Myocyte (in vitro differentiated cells): ENCODE measurements at regions not wholly inside any gene's neighbourhood (a gene's known extent, or its start where the extent isn't known, plus 50 kb on each side); places are given as distances from the start of the nearest gene placed in this dataset.
"Not testable (repeated sequence)": the region's sequence is repeated elsewhere in the genome, so short reads cannot be mapped to it uniquely, and the experiment has no call there.

ENCODE experiments used
- DNase-seq: peaks from one replicate; pipeline ENCODE4 v3.0.0-alpha.2; 2012; ENCODE audit warnings: low read depth

DNA sequence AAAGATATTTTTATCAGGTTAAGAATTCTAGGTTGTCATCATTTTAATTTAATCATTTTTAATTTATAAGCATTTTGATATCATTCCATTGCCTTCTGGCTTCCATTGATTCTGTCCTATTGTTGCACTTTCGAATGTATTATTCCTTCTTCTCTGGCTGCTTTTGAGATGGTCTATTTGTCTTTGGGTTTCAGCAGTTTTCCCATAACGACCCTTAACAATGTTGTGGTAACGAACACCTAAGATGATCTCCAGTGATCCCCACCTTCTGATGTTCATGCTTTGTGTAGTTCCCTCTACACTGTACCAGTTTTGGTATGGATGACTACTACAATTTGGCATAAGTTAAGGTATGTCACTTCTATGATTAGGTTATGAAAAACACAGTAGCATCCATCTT lies 59.9 kb downstream of the MINAR1 start:
- DNase-seq: no peak

DNA sequence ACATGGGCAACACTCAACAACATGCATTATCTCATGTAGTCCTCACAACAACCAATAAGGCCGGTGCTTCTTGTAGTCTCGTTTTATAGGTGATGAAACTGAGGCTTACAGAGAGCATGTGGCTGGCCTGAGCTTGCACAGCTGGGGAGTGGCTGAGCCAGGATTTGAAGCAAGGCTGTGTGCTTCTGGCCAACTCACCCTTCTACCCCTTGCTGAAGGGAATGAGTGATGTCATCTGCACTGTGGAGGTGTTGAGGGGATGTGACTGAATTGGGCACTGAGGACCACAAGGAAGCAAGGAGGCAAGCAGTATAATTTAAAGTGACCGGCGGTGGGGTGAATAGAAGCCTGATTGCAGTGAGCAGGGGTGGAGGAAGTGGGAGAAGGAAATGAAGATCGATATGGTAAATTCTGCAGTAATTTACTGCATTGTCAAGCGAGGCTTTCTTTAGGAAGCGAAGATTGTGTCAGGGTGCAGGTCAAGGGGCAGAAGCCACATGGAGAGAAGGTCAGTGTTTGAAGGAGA lies 62.3 kb downstream of the MINAR1 start:
- no peak for DNase-seq

DNA sequence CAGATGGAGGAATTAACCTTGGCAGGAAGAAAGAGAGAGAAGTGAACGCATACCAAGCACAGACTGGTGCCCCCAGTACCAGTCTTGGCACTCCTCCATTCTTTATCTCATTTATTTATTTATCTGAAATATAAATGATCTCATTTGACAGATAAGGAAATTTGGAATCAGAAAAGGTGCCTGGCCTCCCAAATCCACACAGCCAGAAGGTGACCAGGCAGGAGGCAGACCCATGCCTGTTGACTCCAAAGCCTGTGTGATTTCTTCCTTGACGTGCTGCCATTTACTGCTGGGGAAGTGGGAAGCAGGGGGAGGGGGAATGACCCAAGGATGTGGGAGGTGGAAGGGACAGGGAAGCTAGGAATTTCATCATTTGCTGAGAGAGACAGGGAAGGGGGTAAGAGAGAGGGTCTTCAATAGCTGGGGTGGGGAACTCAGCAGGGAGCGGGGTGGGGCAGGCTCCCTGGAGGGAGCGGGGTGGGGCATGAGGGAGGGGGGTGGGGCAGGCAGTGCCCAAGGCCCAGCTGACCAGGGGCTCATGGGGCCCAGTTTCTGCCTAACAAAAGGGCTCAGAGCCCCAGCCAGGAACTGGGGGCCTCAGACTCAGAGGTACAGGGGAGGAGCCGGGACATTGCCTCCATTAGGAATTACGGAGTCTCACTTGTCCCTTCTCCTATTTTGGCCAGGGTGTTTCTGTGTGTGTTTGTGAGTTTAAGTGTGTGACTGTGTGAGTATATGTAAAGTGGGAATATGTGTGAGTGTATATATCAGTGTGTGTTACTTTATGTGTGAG lies 63.0 kb downstream of the MINAR1 start:
- DNase-seq: no peak

DNA sequence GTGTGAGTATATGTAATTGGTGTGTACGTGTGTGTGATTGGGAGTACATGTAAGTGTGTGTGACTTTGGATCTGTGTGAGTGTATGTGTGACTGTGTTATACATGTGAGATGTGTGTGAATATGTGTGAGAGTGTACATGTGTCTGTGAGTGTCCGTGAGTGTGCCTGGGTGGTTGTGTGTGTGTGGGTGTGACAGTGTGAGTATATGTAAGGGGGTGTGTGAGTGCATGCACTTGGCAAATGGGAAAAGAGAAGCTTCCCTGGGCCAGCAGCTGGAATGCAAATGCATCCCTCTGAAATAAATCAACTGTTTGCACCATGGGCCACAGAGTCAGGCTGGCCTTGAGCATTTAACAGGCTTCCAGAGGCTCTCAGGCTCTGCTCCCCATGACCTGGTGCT lies 63.6 kb downstream of the MINAR1 start:
- no peak for DNase-seq

DNA sequence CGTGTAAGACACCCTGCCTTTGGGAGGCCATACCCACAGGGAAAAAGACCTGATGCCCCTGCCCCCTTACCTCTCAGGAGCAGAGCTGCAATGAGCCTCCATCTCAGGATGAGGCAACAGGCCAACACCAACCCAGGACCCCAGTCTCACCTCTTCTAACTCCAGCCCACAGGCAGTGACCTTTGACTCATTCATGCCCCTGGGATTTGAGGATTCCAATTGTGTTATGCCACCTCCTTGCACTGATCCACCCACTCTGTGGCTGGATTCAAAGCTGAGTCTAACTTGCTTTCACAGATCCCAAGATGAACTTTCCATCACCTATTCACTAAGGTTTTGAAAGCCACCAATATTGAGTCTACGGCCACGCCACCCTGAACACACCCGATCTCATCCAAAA lies 64.7 kb downstream of the MINAR1 start:
- no peak for DNase-seq

DNA sequence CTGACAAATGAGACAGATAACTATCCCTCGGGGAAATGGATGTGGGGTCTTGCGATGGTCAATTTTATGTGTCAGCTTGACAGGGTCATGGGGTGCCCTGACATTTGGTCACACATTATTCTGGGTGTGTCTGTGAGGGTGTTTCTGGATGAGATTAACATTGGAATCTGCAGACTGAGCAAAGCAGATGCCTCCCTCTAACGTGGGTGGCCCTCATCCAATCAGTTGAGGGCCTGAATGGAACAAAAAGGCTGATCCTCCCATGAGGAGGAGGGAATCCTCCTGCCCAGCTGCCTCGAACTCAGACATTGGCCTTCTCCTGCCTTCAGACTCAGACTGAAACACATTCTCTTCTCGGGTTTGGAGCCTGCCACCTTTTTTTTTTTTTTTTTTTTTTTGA lies 69.0 kb downstream of the MINAR1 start:
- no peak for DNase-seq

DNA sequence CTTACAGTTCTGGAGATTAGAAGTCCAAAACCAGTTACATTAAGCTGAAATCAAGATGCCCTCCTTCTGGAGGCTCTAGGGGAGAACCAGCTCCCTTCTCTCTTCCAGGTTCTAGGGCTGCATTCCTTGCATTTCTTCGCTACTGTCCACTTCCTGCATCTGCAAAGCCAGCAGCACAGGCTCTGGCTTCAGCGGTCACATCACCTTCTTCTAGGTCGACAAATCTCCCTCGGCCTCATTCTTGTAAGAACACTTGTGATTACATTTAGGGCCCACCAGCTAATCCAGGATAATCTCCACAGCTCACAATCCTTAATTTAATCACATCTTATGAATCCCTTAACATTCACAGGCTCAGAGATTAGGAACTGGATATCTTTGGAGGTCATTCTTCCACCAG lies 73.8 kb downstream of the MINAR1 start:
- no peak for DNase-seq

DNA sequence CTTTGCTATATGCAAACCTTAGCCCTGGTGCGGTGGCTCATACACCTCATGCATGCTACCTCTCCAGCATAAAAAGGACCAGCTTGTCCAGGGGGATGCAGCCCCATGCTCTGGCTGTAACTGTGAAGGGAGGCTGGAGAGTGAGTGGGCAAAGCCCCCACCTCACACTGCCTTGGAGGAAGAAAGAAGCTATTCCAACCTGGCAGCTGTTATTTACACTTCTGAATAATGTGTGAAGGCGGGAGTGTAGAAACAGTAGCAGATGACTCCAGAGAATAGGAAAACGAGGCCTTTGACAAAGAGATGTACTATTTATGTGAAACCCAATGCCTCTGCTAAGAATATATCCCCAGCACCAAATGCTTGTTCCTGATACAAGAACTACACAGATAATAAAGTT lies 80.7 kb downstream of the MINAR1 start:
- DNase-seq: not testable (repeated sequence)

DNA sequence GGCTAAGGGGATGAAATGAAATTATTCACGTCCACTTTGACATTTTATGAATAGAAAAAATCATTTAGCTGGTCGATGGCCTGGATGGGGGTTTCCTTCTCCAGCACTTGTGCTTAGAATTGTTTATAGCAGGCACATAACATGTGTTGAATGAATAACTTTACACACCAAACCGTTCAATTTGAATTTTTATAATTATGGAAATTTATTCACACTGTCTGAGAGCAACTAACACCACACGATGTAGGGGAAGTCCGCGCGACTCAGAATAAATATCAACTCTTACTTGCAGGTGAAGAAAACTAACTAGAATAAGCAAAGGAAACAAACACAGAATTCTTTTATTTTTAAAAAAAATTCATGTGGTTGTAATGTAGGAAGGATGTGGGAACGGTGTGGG lies 81.3 kb downstream of the MINAR1 start:
- DNase-seq: no peak

DNA sequence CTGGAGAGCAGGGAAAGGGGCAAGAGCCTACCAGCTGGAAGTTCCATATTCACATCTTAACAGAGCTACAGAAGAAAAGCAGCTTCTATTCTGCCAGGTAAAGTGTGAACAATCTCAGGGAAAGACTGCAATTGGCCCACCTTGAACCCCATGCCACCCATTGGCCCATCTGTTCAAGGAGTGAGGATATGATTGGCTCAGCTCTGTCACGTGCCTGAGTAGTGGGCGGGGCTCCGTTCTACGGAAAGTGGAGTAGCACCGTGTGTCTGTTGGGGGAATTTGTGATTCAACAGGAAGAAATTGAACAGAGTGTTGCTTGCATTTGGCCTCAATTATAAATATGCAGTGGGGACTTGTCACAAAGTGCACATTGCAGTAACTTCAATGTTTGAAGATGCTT lies 81.8 kb downstream of the MINAR1 start:
- DNase-seq: no peak

DNA sequence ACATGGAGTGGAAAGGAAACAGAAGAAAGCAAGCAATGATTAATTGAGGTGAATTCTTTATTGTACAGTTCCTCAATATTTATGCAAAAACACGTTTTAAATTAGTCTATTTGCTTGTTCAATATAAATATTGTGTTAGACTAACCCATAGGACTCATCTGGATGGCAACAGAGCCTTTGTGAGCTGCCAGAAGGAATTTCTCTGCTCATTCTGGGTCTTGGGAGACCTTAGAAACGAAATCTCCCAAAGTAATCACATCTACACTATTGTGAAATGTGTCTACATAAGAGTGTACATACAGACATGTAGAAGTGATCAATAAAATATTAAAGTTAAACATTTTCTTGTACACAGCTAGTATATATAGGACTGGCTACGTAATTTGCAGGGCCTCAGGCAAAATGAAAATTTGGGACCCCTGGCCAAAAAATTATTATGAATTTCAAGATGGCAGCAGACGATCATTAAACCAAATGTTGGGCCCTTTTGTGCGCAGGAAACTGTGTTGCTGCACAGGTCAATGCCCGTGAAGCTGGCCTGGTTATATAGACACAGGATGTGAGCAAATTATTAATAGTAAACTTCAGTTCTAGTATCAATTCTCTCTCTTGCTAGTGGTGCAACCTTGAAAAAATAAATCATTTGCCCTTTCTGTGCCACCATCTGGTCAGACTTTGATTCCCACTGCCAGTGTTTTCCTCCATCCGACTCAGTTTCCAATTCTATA lies 83.3 kb downstream of the MINAR1 start:
- DNase-seq: no peak

DNA sequence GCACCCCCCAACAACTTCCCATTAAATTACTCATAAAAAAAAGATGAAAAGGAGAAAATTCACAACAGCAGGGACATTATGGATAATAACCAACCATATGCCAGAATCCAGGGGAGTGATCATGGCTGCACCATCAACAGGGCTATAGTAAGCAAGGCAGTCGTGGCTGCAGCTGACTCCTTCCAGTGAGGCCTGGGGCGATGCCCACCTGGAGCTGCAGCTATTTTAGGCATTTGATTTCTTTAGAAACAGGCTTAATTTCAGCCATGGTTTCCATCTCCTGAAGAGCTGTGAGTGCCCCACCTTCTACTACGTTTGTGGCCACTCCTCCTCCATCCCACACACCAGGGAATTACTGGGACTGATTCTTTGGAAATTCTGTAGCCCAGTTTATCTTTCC lies 84.0 kb downstream of the MINAR1 start:
- DNase-seq: no peak

DNA sequence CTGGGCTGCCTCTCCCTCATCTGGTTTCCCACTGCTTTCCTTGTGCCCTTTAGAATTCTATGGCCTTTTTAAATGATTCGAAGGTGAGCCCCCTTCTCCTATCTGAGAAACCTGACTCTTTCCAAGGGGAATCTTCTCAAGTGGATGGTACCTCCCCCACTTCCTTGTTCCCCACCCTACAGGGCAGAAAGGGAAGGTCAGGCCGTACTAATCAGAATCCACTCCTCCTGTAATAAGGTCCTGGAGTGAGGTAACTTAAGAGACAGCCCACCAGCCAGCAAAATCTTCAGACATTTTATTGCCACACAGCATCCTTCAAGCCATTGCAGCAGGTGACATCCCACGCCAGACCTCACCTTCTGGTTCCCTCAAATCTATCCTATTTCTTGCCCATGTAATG lies 84.5 kb downstream of the MINAR1 start:
- DNase-seq: no peak

DNA sequence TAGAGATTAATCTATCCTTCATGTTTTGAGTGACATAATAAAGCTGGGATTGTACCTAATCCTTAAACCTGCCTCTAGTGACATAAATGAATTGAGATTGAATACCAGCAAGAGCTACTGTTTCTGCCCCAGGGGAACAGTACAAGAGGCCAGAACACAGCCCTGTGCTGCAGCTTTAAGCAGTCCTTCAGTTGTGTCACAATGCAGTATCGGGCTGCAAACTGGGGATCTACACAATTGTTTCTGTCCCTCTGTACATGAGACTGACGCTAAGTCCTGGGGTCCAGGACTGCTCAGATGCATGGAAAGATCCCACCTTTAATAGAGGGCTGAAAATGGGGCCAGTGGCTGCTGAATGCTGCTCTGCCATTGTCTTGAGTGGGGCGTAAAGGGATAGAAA lies 87.5 kb downstream of the MINAR1 start:
- DNase-seq: no peak

DNA sequence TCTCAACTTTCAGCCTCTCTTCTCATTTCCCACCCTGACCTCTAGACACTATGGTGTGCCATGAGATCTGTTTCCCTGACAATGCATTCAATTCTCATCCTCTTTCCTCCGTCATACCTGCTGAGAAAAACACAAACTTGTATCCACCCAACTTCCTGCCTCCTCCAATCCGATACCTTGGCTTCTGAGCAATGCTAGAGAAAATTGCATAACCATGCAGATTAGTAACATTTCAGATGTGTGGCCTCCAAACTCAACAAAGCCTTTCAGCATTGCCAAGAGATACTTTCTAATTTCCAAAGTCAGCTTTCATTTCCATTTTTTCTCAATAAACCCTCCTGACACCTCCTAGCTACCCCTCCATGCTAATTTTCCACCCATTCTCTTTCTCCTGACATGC lies 88.5 kb downstream of the MINAR1 start:
- DNase-seq: no peak

DNA sequence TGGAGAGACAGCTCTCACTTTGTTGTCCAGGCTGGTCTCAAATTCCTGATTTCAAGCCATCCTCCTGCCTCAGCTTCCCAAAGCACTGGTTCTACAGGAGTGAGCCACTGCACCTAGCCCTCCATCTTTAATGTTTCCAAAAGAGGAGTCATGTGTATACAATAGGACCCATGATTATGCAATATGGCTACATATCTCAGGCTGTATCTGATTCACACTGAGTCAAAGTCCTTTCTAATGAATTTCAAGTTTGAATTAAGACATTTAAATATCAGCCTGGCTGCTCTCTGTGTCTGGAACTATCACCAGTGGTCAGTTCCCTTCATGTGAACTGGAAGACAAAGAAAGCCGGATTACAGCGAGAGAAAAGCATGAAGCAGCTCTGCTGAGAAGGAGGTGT lies 90.5 kb downstream of the MINAR1 start:
- no peak for DNase-seq

DNA sequence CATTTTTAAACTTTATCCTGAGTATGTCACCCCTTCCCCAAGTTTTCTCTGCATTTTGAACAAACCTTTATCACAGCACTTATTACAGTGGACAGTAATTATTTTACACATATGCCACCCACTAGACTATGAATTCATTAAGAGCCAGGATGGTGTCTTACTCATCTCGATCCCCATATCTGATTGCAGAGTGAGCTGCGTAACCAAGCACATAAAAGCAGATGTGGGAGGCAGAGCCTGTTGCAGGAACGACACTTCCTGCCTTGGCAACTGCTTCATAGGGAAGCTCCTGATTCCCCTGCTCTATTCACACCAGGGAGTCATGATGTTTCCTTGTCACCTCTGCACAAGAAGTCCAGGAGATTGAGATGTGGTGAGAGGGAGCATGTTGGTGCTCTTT lies 91.1 kb downstream of the MINAR1 start:
- DNase-seq: no peak

DNA sequence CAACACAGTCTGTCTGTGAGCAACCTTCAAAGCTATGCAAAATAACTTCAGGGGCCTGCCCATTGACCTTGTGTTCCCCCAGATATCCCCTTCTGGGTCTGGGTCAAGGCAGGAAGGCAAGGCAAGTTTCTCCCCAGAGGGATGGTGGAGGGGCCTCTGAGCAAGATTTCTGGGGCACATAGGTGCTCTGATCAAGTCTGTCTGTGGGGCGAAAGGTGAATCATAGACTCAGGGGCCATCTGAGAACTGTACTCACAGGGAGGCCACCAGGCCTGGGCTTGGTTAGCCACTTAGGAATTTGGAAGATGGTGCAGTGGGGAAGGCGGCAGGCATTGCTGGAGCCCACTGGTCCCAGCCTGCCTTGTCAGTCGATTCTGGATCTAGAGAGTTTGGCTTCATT lies 92.4 kb downstream of the MINAR1 start:
- DNase-seq: no peak

DNA sequence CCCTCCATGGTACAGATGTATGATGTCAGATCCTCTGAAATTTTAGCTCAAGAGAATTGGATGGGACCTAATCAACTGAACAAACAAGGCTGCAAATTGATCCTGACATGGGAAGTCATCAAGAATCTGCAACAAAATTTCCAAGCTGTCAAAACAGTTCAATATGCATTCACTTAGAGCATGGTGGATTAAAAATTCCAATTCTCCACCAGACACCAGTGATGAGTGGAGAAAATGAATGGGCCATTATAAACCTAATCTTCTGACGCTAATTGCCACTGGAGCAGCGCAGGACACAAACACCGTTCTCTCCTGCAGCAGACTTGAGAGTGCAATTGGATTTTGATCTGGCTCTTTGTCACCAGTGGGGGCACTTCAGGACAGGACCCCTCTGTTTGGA lies 94.2 kb downstream of the MINAR1 start:
- no peak for DNase-seq

DNA sequence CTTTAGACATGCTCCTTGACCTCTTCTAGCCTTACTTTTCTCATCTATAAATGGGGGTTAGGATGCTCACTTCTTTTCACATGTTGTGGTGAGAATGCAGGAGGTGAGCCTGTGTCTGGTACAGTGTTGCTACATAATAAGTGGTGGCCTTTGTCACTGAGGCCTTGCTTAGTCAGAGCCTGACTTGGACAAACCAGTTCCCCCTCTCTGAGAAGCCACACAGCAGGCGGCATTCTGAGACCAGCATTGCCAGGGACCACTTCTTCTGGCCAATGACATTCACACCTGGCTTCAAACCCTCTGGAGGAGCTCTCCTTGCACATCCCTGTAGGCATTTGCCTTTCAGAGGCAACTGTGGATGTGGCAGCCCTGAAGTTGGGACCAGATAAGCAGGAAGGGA lies 95.7 kb downstream of the MINAR1 start:
- no peak for DNase-seq

DNA sequence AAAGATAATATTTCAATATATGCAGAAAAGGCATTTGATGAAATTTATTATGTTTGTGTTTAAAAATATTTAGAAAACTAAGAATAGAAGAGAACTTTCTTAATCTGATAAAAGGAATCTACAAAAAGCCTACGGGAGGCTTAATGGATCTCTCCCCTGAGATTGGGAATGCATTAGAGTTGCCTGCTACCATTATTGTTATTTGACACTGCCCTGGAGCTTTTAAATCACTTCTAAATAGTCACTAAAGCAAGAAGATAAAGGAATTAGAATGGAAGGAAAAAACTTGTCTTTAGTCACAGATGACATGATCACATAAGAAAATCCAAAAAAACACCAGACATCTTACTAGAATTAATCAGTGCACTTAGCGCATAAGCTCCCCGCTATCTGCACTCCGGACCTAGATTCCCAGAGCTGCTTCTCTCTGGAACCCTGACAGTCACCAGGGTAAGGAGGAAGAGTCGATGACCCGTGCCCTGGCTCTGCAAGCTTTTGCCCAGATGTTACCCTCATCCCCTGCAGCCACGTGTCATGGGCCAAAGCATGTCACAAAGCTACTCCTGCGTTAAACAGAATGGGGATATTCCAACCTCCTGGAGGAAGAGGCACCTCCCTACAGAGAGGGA lies 97.1 kb downstream of the MINAR1 start:
- no peak for DNase-seq

DNA sequence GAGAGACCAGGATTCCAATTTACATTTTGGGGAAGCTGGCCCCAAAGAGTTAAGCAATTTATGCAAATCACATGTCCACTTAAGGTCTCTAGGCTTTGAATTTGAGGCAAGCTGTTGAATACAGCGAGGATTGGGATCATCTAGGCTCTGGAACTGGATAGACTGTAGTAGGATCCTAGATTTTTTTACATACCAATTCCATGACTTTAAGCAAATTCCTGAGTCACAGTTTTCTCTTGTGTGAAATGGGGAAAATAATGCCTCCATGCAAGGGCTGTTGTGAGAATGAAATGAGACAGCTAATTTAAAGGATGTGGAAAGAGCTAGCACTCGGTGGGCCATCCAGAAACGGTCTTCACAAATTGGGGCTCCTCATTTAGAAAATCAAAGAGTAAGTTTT lies 103.4 kb downstream of the MINAR1 start:
- DNase-seq: no peak
